ENCODE measurements at regions not wholly inside any gene's neighbourhood (a gene's known extent, or its start where the extent isn't known, plus 50 kb on each side); places are given as distances from the start of the nearest gene placed in this dataset.
"Not testable (repeated sequence)": the region's sequence is repeated elsewhere in the genome, so short reads cannot be mapped to it uniquely, and the experiment has no call there.

DNA sequence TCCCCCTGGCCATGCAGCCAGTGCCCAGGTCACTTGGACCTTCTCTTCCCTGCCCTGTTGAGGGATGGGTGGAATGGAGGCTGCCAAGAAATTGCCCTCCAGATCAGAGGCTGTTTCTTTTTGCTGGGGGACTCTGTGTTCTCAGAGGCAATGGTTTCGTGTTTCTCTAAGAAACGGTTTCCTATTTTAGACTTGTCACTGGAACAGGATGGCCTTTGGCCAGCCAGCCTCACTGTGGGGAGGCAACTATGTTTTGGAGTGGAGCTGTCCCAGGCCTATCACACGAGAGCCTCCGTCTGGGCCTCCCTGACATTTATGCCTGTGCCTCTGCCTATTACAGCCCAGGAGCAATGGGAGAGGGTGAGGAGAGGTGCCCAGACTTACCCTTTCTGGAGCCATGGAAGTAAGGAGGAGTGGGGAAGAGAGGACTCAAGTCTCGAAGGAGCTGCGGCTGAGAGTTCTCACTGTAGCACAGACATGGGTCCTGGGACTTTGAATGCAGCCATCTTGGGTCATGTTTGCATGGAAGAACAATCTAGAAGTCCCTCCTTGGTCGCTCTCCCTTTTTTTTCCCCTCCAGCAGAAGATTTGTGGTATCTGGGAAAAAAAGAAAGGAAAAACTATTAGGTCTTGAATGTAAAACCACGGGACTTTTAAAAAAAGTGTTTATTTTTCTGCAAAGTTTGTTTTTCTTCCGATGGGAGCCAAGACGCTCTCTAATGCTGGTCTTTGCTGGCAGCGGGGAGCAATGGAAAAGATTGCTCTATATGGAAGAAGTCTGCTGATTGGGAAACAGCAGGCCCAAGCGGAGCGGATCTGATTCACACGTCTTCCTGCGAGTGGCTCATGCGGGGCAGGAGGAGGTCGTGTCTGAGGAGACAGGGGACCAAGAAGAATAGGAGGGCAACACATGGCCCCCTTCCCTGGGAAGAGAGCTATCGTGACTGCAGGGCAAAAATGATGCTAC, 219.2 kb downstream of the FOXD2 start:
- in situ Hi-C loops (cut with HindIII; ENCODE audit: low sequenced_read_pairs): no loop called here

DNA sequence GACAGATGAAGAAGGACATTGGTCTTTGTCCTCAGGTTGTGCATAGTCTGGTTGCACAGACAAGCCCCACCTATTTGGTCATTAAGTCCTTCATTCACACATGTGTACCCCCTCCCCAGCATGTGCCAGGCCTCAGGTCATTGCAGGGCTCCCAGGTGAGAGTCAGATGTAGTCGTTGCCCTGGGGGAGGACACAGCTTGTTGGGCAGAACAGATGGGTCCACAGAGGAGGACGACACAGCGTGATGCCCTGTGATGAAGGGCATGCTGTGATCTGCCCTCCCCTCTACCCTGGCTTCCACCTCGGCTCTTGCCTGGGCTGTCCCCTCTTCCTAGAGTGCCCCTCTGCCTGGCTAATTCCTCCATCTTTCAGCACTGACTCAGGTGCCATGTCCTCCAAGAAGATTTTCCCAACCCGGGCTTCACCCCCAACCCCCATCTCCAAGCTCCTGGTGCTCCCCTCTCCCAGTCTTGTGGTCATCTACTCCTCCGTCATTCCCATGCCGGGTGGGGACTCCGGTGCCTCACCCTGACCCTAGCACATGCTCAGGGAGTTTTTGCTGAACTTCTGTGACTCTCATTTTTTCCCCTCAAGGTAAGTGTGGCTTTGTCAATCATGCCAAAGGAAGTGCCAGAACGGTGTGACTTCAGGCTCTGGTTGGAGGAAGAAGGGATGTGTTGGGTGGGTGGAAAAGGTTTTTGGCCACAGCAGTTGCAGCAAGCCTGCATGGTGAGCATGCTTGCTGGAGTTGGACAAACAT, 220.5 kb downstream of the FOXD2 start:
- in situ Hi-C loops (cut with HindIII; ENCODE audit: low sequenced_read_pairs): no loop called here

- in situ Hi-C loops (cut with HindIII; ENCODE audit: low sequenced_read_pairs): no loop called here
Observed at GRCh38 chr1:47659146-47659545, 221.3 kb downstream of the FOXD2 start.

- in situ Hi-C loops (cut with HindIII; ENCODE audit: low sequenced_read_pairs): no loop called here
Observed at GRCh38 chr1:47660622-47661021, 222.8 kb downstream of the FOXD2 start.

- in situ Hi-C loops (cut with HindIII; ENCODE audit: low sequenced_read_pairs): no loop called here
Observed at GRCh38 chr1:47661040-47661439, 223.2 kb downstream of the FOXD2 start.

DNA sequence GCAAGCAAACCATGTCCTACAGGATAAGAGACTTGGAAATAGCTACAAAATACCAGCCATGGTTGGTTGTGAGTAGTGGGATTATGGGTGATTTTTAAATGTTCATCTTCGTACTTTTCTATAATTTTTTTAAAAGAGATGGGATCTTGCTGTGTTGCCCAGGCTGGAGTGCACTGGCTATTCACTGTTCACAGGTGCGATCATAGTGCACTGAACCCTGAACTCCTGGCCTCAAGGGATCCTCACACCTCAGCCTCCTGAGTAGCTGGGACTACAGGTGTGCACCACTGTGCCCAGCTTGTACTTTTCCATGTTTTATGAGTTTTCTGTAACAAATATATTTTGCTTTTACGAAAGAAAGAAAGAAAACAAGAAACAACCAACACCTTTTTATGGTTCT, 224.2 kb downstream of the FOXD2 start:
- in situ Hi-C loops (cut with HindIII; ENCODE audit: low sequenced_read_pairs): no loop called here

DNA sequence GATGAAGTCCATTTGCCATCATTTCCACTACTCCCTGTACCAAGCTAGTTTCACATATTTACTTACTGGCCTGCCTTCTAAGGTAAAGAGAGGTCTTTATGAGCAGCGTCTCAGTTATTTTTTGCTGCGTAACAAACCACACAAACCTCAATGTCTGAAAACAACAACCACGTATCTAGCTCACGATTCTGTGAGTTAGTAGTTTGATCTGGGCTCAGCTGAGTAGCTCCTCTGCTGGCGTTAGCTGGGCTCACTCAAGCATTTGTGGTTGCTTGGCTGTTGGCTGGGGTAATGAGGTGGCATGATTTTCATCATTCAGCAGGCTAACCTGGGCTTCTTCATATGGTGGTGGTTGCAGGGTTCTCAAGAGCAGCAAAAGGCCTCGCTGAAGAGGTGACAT, 225.4 kb downstream of the FOXD2 start:
- in situ Hi-C loops (cut with HindIII; ENCODE audit: low sequenced_read_pairs): no loop called here

GRCh38 chr1:47664356-47664755, 226.5 kb downstream of the FOXD2 start:
- in situ Hi-C loops (cut with HindIII; ENCODE audit: low sequenced_read_pairs): no loop called here

DNA sequence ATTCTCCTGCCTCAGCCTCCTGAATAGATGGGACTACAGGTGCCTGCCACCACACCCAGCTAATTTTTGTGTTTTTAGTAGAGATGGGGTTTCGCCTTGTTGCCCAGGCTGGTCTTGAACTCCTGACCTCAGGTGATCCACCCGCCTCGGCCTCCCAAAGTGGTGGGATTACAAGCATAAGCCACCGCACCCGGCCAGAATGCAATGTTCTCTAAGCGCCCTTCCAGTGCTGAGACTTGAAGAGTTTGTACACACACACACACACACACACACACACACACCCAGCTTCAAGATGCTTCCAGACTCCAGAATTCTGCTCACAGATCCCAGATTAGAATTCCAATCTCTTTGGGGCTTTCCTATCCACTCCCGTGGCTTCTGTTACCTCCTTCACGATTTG, 227.1 kb downstream of the FOXD2 start:
- in situ Hi-C loops (cut with HindIII; ENCODE audit: low sequenced_read_pairs): not testable (repeated sequence)

DNA sequence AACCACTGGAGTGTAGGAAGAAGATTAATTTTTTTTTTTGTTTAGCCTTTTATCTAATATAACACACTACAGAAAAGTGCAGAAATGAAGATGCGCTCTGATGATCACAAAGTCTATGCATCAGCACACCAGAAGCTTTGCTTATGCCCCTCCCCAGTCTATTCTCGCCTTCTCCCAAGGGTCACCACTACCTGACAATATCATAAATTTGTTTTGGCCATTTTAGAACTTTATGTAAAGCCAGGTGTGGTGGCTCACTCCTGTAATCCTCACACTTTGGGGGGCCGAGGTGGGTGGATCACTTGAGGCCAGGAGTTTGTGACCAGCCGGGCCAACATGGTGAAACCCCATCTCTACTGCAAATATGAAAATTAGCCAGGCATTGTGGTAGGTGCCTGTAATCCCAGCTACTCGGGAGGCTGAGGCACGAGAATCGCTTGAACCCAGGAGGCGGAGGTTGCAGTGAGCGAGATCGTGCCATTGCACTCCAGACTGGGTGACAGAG, 231.3 kb downstream of the FOXD2 start:
- in situ Hi-C loops (cut with HindIII; ENCODE audit: low sequenced_read_pairs): no loop called here

DNA sequence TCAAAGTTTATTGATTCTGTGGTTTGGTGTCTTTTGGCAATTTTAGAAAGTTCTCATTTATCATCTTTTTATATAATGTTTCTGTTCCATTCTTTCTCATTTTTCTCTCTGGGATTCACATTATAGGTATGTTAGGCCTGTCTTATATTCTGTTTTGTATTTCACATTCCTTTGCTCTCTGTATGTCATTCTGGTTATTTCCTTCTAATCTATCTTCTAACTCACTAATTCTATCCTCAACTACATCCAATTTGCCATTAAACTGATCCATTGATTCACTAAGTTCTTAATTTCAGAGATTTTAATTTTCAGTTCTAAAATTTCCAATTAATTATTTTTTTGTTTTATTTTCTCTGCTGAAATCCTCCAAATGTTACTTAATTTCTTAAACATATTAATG, 234.8 kb downstream of the FOXD2 start:
- in situ Hi-C loops (cut with HindIII; ENCODE audit: low sequenced_read_pairs): no loop called here

- in situ Hi-C loops (cut with HindIII; ENCODE audit: low sequenced_read_pairs): no loop called here
Observed at GRCh38 chr1:47674189-47674588, 236.3 kb downstream of the FOXD2 start.

GRCh38 chr1:47675047-47675675, 237.3 kb downstream of the FOXD2 start:
- in situ Hi-C loops (cut with HindIII; ENCODE audit: low sequenced_read_pairs): no loop called here

- in situ Hi-C loops (cut with HindIII; ENCODE audit: low sequenced_read_pairs): no loop called here
Observed at GRCh38 chr1:47675721-47676120, 237.9 kb downstream of the FOXD2 start.

GRCh38 chr1:47676311-47677054, 238.6 kb downstream of the FOXD2 start:
- in situ Hi-C loops (cut with HindIII; ENCODE audit: low sequenced_read_pairs): no loop called here

GRCh38 chr1:47677241-47677940, 239.5 kb downstream of the FOXD2 start:
- in situ Hi-C loops (cut with HindIII; ENCODE audit: low sequenced_read_pairs): no loop called here

- in situ Hi-C loops (cut with HindIII; ENCODE audit: low sequenced_read_pairs): no loop called here
Observed at GRCh38 chr1:47678464-47678980, 240.7 kb downstream of the FOXD2 start.

DNA sequence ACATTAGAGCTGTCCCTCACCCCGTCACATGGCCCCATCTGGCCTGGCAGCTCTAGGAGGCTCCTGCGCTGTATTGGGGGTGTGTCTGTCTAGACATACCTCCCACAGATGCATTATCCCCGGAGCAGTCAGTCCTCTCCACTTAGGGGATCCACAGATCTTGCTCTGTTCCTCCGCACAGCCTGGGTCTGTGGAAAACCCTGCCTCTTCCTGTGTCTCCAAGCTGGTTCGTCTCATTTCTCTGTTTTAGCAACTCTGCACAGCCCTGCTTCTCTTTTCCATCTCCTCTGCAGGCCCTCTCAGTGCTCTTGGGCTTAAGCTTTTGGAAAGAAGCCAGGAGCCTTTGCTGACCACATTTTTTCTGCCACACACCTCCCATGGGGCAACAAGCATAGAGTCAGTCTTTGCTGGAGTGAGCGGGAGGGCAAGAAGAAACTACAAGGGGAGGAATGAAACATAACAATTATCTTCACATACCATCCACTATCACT, 241.5 kb downstream of the FOXD2 start:
- in situ Hi-C loops (cut with HindIII; ENCODE audit: low sequenced_read_pairs): no loop called here

GRCh38 chr1:47679826-47680225, 242.0 kb downstream of the FOXD2 start:
- in situ Hi-C loops (cut with HindIII; ENCODE audit: low sequenced_read_pairs): no loop called here
